ENCODE measurements at regions not wholly inside any gene's neighbourhood (a gene's known extent, or its start where the extent isn't known, plus 50 kb on each side); places are given as distances from the start of the nearest gene placed in this dataset.
"Not testable (repeated sequence)": the region's sequence is repeated elsewhere in the genome, so short reads cannot be mapped to it uniquely, and the experiment has no call there.

GRCh38 chr2:47728551-47728950 is 54.4 kb upstream of the MSH6 start:
- Mint-ChIP-seq H3K4me1 (peaks cover 14 to 43% (median 29%) of the 10 kb centered on the region in 3 donors), H3K4me3 (no peak overlapping the region), H3K9me3 (peaks cover 0 to 2% (median 0%) of the 10 kb centered on the region in 3 donors), H3K27me3 (no peaks in the 10 kb centered on the region), H3K36me3 (peaks cover 5% of the 10 kb centered on the region), H3K27ac (peak overlapping the region in 2 of 3 donors; percentile 71 to 93)

DNA sequence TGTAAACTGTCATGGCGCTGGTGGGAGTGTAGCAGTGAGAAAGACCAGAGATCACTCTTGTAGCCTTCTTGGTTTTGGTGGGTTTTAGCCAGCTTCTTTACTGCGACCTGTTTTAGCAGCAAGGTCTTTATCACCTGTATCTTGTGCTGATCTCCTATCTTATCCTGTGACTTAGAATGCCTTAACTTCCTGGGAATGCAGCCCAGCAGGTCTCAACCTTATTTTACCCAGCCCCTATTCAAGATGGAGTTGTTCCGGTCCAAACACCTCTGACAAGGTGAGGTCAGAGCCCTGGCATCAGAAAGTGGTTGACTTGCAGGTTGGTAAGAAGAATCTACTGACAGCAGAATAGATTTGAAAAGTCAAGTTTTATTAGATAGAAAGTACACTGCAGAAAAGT is 55.0 kb upstream of the MSH6 start:
- H3K4me3 Mint-ChIP-seq: no peak overlapping the region
- peaks cover 5% of the 10 kb centered on the region for H3K36me3 Mint-ChIP-seq
- peaks cover 14 to 49% (median 35%) of the 10 kb centered on the region in 3 donors for H3K4me1 Mint-ChIP-seq
- H3K9me3 Mint-ChIP-seq: peaks cover 0 to 2% (median 0%) of the 10 kb centered on the region in 3 donors
- H3K27ac Mint-ChIP-seq: peak overlapping the region in 1 of 3 donors; percentile 93
- no peaks in the 10 kb centered on the region for H3K27me3 Mint-ChIP-seq

DNA sequence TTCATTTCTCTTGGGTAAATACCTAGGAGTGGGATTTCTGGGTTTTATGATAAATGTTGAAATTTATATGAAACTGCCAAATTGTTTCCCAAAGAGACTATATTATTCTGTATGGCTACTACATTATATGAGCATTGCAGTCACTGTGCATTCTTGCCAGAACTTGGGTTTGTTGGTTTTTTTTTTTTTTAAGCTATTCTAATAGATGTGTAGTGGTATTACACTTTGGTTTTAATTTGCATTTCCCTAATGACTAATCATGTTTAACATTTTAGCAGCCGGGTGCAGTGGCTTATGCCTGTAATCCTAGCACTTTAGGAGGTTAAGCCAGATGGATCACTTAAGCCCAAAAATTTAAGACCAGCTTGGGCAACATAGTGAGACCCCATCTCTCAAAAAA is 56.0 kb upstream of the MSH6 start:
- not testable (repeated sequence) for H3K9me3 Mint-ChIP-seq, H3K27me3 Mint-ChIP-seq, H3K36me3 Mint-ChIP-seq
- H3K4me3 Mint-ChIP-seq: peak overlapping the region in 2 of 4 donors; percentile 12 to 55
- H3K4me1 Mint-ChIP-seq: peaks cover 14 to 48% (median 37%) of the 10 kb centered on the region in 3 donors
- H3K27ac Mint-ChIP-seq: peak overlapping the region; percentile 26 to 59 (median 31)

GRCh38 chr2:47725808-47726207 is 57.1 kb upstream of the MSH6 start:
- Mint-ChIP-seq H3K27ac (peak overlapping the region in 2 of 3 donors; percentile 25 to 93), H3K36me3 (peaks cover 5% of the 10 kb centered on the region)

DNA sequence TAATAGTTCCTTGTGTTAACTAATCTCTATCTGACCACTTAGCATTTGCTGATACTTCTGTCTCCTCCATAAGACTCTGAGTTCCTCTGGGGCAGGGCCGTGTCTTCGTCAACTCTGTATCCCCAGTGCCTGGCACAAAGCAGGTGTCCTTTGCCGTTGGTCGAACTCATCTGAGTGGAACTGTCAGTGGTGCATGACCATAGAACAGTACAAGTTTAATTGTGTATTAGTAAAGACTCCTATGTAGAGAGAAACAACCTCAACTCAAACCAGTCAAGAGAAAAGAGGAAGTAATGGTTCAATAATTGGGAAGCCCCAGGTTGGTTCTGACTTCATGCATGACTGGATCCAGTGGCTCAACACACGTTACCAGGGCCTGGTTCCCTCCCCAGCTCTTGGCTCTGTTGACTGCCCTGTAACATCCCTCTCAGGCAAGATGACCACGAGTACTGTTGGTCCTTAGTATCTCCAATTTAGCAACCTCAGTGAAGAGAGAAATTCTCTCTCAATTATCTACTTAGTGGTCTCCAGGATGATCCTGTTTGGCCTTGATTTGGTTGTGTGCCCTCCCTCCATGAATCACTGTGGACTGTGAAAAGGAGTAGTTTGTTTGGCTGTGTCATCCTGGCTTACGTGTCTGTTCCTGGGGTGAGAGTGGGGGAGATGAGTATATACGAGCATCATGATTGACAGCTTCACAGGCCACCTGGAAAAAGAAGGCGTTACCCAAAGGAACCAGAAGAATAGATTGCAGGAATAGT is 58.5 kb upstream of the MSH6 start:
- Mint-ChIP-seq H3K36me3 (peaks cover 4% of the 10 kb centered on the region), H3K4me1 (peaks cover 16 to 53% (median 49%) of the 10 kb centered on the region in 3 donors), H3K9me3 (peaks cover 0 to 2% (median 0%) of the 10 kb centered on the region in 3 donors), H3K4me3 (peak overlapping the region in 3 of 4 donors; percentile 0 to 70 (median 49)), H3K27me3 (no peaks in the 10 kb centered on the region), H3K27ac (peak overlapping the region; percentile 25 to 93 (median 93))

More at GRCh38 chr2:47725808-47726207, 57.1 kb upstream of the MSH6 start:
- H3K9me3 Mint-ChIP-seq: peaks cover 0 to 2% (median 0%) of the 10 kb centered on the region in 3 donors
- H3K4me1 Mint-ChIP-seq: peaks cover 14 to 48% (median 37%) of the 10 kb centered on the region in 3 donors
- H3K4me3 Mint-ChIP-seq: peak overlapping the region in 1 of 4 donors; percentile 49
- no peaks in the 10 kb centered on the region for H3K27me3 Mint-ChIP-seq

- Mint-ChIP-seq H3K27ac (peak overlapping the region in 1 of 3 donors; percentile 57), H3K27me3 (no peaks in the 10 kb centered on the region), H3K9me3 (no peaks in the 10 kb centered on the region), H3K36me3 (no peaks in the 10 kb centered on the region), H3K4me1 (peaks cover 28 to 54% (median 46%) of the 10 kb centered on the region in 3 donors), H3K4me3 (no peak overlapping the region)
Measured at GRCh38 chr2:47721296-47721695, 61.6 kb upstream of the MSH6 start.

- Mint-ChIP-seq H3K4me3 (peak overlapping the region in 1 of 4 donors; percentile 10), H3K36me3 (no peaks in the 10 kb centered on the region), H3K9me3 (no peaks in the 10 kb centered on the region), H3K27ac (peak overlapping the region in 1 of 3 donors; percentile 14), H3K27me3 (no peaks in the 10 kb centered on the region), H3K4me1 (peaks cover 28 to 55% (median 42%) of the 10 kb centered on the region in 3 donors)
Measured at GRCh38 chr2:47720559-47720958, 62.4 kb upstream of the MSH6 start.

- Mint-ChIP-seq H3K27ac (peak overlapping the region in 2 of 3 donors; percentile 14 to 83), H3K9me3 (no peaks in the 10 kb centered on the region), H3K36me3 (no peaks in the 10 kb centered on the region), H3K4me3 (peak overlapping the region in 1 of 4 donors; percentile 10), H3K4me1 (peaks cover 28 to 49% (median 37%) of the 10 kb centered on the region in 3 donors), H3K27me3 (no peaks in the 10 kb centered on the region)
Measured at GRCh38 chr2:47720036-47720435, 62.9 kb upstream of the MSH6 start.

- Mint-ChIP-seq H3K27ac (peak overlapping the region; percentile 49 to 86 (median 83)), H3K27me3 (no peaks in the 10 kb centered on the region), H3K4me3 (peak overlapping the region in 2 of 4 donors; percentile 75 to 91), H3K4me1 (peaks cover 23 to 41% (median 28%) of the 10 kb centered on the region in 3 donors), H3K9me3 (no peaks in the 10 kb centered on the region), H3K36me3 (no peaks in the 10 kb centered on the region)
Measured at GRCh38 chr2:47719099-47719498, 63.8 kb upstream of the MSH6 start.

GRCh38 chr2:47716307-47716706 is 66.6 kb upstream of the MSH6 start:
- H3K4me3 Mint-ChIP-seq: peak overlapping the region in 2 of 4 donors; percentile 3 to 14
- H3K36me3 Mint-ChIP-seq, H3K27me3 Mint-ChIP-seq, H3K9me3 Mint-ChIP-seq: not testable (repeated sequence)
- peak overlapping the region in 1 of 3 donors; percentile 12 for H3K27ac Mint-ChIP-seq
- peaks cover 16 to 29% (median 23%) of the 10 kb centered on the region in 3 donors for H3K4me1 Mint-ChIP-seq

- Mint-ChIP-seq H3K4me3 (peak overlapping the region in 1 of 4 donors; percentile 63), H3K27me3 (no peaks in the 10 kb centered on the region), H3K9me3 (peaks cover 0 to 3% (median 0%) of the 10 kb centered on the region in 3 donors), H3K4me1 (peaks cover 14 to 27% (median 21%) of the 10 kb centered on the region in 3 donors), H3K36me3 (no peaks in the 10 kb centered on the region), H3K27ac (no peak overlapping the region)
Measured at GRCh38 chr2:47715552-47715951, 67.4 kb upstream of the MSH6 start.

DNA sequence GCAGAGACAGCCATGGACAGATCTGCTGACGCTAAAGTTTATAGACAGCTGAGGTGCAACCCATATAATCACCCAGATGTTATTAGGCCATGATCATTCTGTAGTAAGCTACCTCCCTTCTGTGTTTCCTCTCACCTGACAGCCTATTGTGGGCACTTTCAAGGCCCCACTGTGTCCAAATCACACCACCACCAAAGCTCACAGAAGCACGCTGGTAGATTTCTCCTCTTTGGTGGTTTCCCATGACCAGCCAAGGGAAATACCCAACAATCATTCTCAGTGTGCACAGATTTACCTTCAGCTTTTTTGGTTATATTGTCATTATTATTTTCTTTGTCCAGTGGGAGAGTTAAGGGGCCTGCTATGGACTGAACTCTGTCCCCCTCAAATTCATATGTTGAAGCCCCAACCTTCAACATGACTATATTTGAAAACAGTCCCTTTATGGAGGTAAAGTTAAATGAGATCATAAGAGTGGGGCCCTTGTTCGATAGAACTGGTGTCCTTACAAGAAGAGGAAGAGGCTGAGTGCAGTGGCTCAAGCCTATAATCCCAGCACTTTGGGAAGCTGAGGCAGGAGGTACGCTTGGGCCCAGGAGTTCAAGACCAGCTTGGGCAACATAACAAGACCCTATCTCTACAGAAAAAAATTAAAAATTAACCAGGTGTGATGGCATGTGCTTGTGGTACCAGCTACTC is 74.0 kb upstream of the MSH6 start:
- H3K4me3 Mint-ChIP-seq: peak overlapping the region in 1 of 4 donors; percentile 8
- peak overlapping the region; percentile 28 to 95 (median 44) for H3K27ac Mint-ChIP-seq
- peaks cover 0 to 3% (median 0%) of the 10 kb centered on the region in 3 donors for H3K9me3 Mint-ChIP-seq

GRCh38 chr2:47704287-47704686 is 78.7 kb upstream of the MSH6 start:
- H3K9me3 Mint-ChIP-seq: no peaks in the 10 kb centered on the region
- no peak overlapping the region for H3K27ac Mint-ChIP-seq
- H3K4me1 Mint-ChIP-seq: peaks cover 15 to 30% (median 22%) of the 10 kb centered on the region in 3 donors
- H3K27me3 Mint-ChIP-seq: peaks cover 4% of the 10 kb centered on the region
- H3K4me3 Mint-ChIP-seq: no peak overlapping the region
- peaks cover 4% of the 10 kb centered on the region for H3K36me3 Mint-ChIP-seq

More for the DNA sequence above, 74.0 kb upstream of the MSH6 start:
- Mint-ChIP-seq H3K27me3 (peaks cover 4% of the 10 kb centered on the region), H3K4me1 (peaks cover 13 to 24% (median 15%) of the 10 kb centered on the region in 3 donors), H3K36me3 (no peaks in the 10 kb centered on the region)

- H3K9me3 Mint-ChIP-seq: peaks cover 0 to 1% (median 0%) of the 10 kb centered on the region in 3 donors
- H3K4me3 Mint-ChIP-seq: peak overlapping the region in 2 of 4 donors; percentile 63
- peaks cover 3% of the 10 kb centered on the region for H3K27me3 Mint-ChIP-seq
- peak overlapping the region; percentile 38 to 93 (median 39) for H3K27ac Mint-ChIP-seq
- H3K4me1 Mint-ChIP-seq: peaks cover 38 to 46% (median 42%) of the 10 kb centered on the region in 3 donors
- H3K36me3 Mint-ChIP-seq: peaks cover 4% of the 10 kb centered on the region
Measured at GRCh38 chr2:47699533-47700215, 83.3 kb upstream of the MSH6 start.
